Stimulated activated CD4-positive, alpha-beta T cell treated with anti-CD3 and anti-CD28 coated beads, Interleukin-12 subunit alpha, Interleukin-12 subunit beta, amount 100 ng/mL, for 24 hours (primary cell): ENCODE measurements at regions not wholly inside any gene's neighbourhood (a gene's known extent, or its start where the extent isn't known, plus 50 kb on each side); places are given as distances from the start of the nearest gene placed in this dataset.

Experiments used
- DNase-seq, 2 experiments: peaks; one replicate each; pipeline ENCODE4 v3.0.0-alpha.2; 2020; ENCODE audit warnings: low read depth in 2 of 2

DNA sequence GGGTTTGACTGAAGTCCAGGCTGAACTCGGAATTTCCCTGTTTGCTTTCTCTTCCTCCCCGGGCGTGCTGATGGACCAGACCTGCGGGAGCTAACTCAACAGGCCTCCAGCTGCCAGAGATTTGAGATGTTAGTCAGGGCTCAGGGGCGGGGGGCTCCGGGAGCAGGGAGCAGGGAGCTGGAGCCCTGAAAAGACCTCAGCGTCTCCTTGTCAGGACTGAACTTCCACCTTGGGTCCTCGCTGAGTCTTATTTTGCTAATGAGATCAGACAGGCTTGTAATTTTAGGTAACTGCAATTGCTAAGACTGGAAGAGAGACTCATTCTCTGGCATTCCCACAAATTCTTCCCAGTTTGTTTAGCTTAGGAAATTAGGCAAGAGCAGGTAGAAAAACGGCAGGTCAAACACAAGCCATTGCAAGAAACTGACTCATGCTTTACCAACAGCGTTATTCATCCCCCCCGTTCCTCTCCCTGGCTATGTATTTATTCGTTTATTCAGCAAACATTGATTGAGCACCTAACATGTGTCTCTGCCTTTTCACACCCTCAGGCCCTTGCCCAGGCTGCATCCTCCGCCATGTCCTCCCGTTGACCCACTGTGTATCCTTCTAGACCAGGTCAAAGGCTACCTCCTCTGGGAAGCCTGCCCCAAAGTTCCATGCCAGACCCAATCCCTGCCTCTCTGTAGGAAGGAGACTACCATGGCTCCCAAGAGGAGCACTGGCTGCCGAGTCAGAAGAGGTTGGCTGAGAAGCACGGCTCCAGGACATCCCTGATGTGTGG lies 80.4 kb upstream of the DIO3 start:
- no peak for DNase-seq

DNA sequence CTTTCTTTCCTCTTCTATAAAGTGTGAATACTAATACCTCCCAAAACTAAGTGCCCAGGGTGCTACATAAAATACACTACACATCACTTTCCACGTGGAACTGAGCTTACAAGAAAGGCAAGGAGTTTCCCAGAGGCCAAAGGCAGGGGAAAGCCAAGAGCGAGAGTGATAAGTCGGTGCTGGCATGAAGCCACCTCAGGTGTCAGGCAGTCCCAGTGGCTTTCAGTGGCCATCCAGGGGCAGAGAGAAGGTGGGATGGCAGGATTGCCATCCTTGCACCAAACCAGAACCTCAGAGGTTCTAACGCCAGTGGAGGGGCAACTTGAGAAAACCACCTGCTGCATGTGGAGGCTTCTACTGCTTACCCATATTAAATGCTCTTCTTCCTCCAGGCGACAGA lies 79.7 kb upstream of the DIO3 start:
- no peak for DNase-seq

DNA sequence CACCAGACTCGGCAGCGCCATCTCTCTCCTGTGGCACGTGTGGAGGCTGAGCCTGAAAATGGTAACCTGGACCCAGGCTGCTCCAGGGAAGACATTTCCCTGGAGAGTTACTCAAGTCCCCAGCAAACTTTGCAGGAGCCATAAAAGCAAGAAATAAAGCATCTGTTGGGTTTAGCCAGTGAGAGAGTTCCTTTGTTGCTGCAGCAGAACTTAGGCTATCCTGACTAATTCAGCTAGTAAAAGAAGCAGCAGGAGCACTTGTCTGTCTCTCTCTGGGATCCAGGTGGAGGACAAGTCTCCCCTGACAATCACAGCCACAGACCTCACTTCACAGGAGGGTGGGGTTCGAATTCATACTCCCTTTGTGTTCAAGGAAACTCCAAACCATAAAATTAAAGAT lies 79.2 kb upstream of the DIO3 start:
- DNase-seq, result no peak

GRCh38 chr14:101483829-101484228 lies 77.5 kb upstream of the DIO3 start:
- DNase-seq, result no peak

DNA sequence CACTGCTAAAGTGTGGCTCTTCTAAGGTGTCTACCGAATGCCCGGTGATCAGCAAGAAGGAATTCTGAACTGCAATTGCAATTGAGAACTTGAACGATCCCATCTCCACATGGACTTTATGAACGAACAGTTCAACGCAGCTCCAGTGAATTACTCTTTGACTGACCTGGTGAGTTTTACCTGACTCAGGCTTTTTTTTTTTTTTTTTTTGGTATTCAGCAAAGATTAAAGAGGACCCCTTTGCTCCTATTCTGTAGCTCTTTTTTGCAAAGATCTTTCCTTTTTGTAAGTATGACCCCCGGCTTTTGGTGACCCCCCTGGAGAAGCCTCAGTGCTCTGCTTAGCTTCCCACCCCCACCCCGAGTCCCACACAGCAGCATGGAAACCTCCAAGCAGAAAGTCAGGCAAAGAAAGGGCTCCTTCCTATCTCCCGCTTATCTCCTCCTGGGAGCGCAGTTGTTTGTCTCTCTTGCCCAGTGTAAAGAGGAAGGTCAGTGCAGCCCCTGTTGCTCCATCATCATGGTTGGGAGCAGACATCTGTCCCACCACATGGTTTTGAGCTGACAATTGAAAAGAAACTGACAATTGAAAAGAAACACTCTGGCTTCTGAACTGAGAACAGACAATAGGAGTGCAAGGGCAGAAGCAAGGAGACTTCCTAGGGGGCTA lies 72.1 kb upstream of the DIO3 start:
- no peak for DNase-seq

GRCh38 chr14:101490771-101491170 lies 70.5 kb upstream of the DIO3 start:
- no peak for DNase-seq

DNA sequence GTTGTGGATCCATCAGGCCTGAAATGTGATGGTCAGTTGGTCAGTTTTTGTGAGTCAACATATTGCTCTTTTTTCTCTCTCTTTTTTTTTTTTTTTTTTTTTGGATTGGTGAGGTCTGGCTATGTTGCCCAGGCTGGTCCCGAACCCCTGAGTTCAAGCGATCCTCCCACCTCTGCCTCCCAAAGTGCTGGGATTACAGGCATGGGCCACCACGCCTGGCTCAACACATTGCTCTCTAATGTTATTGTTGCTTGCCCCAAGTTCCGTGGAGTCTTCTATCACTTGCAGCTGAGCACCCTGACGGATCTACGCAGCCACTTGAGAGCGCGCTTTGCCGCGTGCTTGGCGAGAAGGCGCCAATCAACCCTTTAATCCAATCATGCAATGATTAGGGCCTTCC lies 69.5 kb upstream of the DIO3 start:
- DNase-seq, result no peak

- no peak for DNase-seq
These were observed 68.6 kb upstream of the DIO3 start for GRCh38 chr14:101492716-101493115.

GRCh38 chr14:101494826-101495225 lies 66.5 kb upstream of the DIO3 start:
- DNase-seq, result no peak

GRCh38 chr14:101495284-101495683 lies 66.0 kb upstream of the DIO3 start:
- DNase-seq, result no peak

DNA sequence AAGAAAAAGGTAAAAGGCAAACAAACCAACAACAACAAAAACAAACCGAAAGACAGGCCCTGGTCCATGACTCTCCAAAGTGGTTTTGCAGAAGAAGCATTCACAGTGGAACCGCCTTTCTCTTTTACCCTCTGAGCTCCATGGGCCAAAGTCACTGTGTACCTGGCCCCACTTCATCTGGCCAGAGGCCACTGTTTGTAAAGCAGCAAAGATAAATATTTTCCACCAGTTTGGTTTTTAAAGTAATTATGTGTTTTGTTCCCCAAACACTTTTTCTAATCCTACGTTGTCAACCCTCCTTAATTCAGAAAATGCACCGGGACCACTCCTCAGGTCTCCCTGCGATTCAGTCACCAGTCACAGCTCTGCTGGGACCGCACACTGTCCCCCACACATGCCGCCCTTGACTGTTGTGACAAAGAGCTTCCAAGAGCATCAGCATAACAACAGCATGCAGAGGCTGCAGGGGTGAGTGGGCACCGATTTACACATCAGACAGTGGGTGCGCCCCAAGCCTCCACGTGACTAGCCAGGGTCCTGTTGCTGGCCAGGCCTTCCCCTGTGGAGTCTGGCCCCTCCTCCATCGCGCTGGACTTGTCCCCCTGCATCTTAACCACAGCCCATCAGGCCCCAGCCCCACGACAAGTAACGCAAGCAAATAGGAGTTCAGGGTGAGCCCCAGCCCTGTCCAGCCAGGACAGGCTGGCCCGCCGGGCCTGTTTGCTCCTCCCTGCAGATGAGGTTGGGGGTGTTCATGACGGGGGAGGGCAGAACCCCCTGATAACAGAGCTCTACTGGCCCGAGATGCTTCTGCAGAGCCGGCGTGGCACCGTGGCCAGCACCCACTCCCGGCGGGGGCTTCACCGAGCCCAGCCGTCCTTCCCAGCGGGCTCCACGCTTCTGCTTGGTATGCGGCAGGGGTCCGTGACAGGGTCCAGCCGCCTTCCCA lies 65.2 kb upstream of the DIO3 start:
- DNase-seq, result no peak

GRCh38 chr14:101496776-101497683 lies 64.3 kb upstream of the DIO3 start:
- no peak for DNase-seq

GRCh38 chr14:101497684-101498525 lies 63.4 kb upstream of the DIO3 start:
- no peak for DNase-seq

DNA sequence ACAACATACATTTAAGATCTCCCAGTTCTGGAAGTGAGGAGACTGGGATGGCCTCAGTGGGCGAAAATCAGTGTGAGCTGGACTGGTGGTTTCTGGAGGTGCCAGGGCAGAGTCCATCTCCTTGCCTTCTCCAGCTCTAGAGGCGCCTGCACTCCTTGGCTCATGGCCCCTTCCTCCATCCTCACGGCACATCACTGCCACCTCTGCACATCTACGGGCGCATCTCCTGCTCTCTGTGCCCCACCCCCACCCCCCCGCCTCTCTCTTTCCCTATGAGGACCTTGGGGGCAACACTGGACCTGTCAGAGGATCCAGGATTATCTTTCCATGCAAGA lies 62.8 kb upstream of the DIO3 start:
- DNase-seq, result no peak

- DNase-seq, result no peak
These were observed 62.2 kb upstream of the DIO3 start for GRCh38 chr14:101499080-101499479.

DNA sequence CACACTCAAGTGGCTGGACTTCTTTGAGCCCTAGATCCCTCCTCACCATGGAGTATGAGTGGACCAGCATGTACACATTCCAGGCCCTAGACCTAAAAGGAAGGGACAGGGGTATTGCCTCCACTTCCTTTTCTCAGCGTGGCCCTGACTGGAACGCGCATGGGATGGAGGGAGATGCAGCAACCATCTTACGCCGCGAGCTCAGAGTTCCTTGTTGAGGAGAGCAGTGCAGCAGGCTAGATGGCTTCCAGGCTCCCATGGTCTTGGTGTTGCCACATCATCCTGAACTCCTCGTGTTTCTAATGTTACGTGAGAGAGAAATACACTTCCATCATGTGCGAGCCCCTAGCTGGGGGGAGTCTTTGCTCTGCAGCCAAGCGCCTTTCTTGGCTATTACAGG lies 61.8 kb upstream of the DIO3 start:
- DNase-seq, result no peak

- no peak for DNase-seq
These were observed 61.2 kb upstream of the DIO3 start for GRCh38 chr14:101500061-101500460.

DNA sequence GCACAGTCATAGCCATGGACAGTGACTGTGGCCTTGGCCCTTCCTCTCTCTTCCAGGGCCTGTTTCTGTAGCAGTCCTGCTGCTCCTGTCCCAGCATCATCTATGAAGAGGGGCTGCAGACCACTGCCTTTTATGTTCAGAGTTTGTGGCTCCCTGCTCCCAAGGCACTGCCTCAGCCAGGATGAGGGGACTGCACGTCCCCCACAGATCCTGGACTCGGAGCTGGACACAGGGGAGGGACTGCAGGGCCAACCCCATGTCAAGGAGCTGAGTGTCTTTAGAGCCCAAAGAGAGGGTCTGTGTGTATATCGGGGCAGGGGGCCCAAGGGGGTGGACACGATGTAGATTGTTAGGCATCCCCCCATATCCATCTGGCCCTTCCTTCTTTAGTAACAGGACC lies 60.6 kb upstream of the DIO3 start:
- DNase-seq, result no peak

DNA sequence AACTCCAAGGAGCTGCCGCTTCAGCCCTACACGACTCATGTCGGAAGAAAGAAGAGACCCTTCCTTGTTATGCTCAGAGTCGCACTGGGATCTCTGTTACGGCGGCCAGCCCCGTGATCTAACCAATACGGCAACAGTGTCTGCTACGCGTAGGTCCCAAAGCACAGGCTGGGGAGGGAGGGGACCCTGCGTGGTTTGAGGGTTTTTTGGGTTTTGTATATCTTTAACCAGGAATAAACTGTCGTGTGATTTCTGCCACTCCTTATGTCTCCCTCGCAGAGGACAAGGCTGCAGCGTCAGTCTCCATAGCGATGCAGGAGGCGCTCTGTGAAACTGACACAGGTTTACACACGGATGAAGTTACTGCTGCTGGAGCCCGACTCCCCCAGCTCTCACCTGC lies 60.0 kb upstream of the DIO3 start:
- DNase-seq, result no peak

DNA sequence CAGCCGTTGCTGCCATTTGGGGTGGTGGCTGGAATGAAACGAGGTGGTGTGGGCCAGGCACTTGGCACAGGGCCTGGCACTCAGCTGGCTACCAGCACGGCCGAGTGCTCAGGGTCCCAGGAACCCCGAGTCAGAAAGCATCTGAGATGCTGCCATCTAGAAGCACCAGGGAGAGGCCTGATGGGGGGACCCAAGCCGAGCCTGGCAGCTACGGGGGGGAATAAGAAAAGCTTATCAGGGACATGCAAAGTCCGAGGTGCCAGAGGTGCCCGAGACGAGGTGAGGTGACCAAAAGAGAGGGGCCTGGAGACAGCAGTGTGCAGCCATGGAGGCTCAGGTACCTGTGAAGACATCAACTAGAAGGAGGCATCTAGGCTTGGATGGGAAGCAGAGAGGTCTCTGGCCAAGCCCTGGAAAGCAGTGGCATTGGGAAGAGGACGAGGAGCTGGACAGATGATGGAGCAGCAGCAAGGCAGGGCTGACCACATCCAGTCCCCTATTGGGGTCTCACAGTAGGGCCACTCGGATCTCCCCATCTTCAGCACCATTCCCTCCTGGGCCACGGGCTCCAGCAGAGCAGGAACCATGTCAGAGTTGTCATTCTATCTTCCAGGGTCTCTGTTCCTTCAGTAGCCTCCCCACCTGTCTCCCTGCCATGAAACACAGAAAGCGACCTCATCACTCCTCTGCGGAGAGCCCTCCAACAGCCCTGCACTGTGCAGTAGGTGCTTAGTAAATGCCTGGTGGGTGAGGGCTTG lies 59.3 kb upstream of the DIO3 start:
- DNase-seq, result no peak
